MM.1S (cell line): ENCODE measurements at regions not wholly inside any gene's neighbourhood (a gene's known extent, or its start where the extent isn't known, plus 50 kb on each side); places are given as distances from the start of the nearest gene placed in this dataset.

Experiments
- CTCF ChIP-seq: fragments of 300-600 bp; sonication (generic); IDR thresholded peaks from 2 replicates; pipeline ENCODE4 v1.5.1; 2016; ENCODE audit warnings: antibody characterized with exemption, low read length, mixed read lengths
- EZH2 ChIP-seq: fragments of 300-600 bp; sonication (generic); optimal IDR thresholded peaks from 2 replicates; pipeline ENCODE3; 2017; ENCODE audit warnings: low read depth, mild to moderate bottlenecking, antibody characterized with exemption, low read length, mixed read lengths
- EZH2phosphoT487 ChIP-seq: fragments of 300-600 bp; sonication (generic); IDR thresholded peaks from 2 replicates; pipeline ENCODE4 v1.6.1; 2018; ENCODE audit warnings: antibody characterized with exemption, low read length

- no peak for TF ChIP-seq CTCF
- TF ChIP-seq EZH2, result no peak
- no peak for TF ChIP-seq EZH2phosphoT487
These were observed 50.9 kb upstream of the MAP3K13 start for GRCh38 chr3:185311991-185312390.
